ENCODE measurements at regions not wholly inside any gene's neighbourhood (a gene's known extent, or its start where the extent isn't known, plus 50 kb on each side); places are given as distances from the start of the nearest gene placed in this dataset.

DNA sequence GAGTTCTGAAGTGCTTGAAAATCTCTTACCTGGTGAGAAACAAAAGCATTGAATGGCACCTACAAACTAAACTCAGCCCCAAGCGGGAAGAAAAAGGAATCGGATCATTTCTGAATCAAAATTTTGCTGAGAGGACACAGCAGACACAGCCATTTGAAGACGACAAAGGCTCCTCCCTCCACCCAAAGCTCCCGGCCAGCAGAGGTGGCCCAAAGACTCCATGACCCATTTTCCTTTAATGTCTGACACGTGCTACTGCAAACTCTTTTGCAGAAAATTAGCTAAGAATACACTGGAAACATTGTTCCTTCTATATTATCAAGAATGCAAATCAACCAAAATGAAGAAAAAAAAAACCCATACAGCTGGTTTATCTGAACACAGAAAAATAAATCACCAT is 85.9 kb upstream of the FOXN3 start:
- TF ChIP-seq, protein P1, sequence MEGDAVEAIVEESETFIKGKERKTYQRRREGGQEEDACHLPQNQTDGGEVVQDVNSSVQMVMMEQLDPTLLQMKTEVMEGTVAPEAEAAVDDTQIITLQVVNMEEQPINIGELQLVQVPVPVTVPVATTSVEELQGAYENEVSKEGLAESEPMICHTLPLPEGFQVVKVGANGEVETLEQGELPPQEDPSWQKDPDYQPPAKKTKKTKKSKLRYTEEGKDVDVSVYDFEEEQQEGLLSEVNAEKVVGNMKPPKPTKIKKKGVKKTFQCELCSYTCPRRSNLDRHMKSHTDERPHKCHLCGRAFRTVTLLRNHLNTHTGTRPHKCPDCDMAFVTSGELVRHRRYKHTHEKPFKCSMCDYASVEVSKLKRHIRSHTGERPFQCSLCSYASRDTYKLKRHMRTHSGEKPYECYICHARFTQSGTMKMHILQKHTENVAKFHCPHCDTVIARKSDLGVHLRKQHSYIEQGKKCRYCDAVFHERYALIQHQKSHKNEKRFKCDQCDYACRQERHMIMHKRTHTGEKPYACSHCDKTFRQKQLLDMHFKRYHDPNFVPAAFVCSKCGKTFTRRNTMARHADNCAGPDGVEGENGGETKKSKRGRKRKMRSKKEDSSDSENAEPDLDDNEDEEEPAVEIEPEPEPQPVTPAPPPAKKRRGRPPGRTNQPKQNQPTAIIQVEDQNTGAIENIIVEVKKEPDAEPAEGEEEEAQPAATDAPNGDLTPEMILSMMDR (IDR thresholded peaks at IDR 0.05; ENCODE audit: low read depth, low read length), result no peak
- no peak overlapping the region for H3K4me3 ChIP-seq (replicated peaks in 1 of 2; ENCODE audit: low read depth in 2 of 2, low read length in 2 of 2)
- DNase-seq (ENCODE audit: low read depth in 2 of 2), result no peak

DNA sequence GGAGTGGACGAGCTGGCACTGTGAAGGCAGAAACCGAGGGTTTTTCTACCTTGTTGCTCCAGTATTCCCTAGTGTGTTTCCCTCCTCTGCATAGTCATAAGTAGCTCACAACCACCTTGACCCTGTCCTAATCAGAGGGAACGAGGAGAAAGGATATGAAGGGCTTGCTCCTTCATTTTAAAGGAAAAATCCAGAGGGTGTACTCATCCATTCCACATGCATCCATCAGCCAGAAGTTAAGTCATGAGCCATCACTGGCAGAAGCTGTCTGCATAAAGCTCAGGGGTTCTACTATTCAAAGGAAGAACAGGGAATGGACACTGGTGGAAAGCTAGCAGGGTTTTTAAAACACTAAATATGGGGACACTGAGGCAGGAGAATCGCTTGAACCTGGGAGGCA is 84.3 kb upstream of the FOXN3 start:
- TF ChIP-seq, protein P1 (IDR thresholded peaks at IDR 0.05; ENCODE audit: low read depth, low read length), result no peak
- no peak overlapping the region for H3K4me3 ChIP-seq (replicated peaks in 1 of 2; ENCODE audit: low read depth in 2 of 2, low read length in 2 of 2)
- DNase-seq (ENCODE audit: low read depth in 2 of 2), result no peak

DNA sequence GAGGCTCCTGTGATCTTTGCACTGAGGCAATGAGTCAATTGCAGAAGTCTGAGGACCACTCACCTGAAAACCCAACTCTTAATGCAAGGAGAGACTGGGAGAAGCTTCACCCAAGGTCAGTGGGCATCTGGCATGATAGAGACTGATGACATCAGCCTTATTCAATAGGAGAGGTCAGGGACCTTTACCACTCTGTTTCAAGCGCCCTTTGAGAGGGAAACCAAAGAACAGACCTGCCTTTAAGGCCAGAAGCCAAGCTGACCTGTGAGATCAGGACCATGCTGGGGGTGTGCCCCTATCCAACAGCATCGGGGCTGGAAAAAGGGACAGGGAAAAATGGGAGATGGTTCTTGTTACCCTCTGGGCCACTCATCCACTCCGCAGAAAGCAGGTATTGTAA is 83.3 kb upstream of the FOXN3 start:
- DNase-seq (ENCODE audit: low read depth in 2 of 2), result no peak
- no peak overlapping the region for H3K4me3 ChIP-seq (replicated peaks in 1 of 2; ENCODE audit: low read depth in 2 of 2, low read length in 2 of 2)
- TF ChIP-seq, protein P1 (IDR thresholded peaks at IDR 0.05; ENCODE audit: low read depth, low read length), result no peak

DNA sequence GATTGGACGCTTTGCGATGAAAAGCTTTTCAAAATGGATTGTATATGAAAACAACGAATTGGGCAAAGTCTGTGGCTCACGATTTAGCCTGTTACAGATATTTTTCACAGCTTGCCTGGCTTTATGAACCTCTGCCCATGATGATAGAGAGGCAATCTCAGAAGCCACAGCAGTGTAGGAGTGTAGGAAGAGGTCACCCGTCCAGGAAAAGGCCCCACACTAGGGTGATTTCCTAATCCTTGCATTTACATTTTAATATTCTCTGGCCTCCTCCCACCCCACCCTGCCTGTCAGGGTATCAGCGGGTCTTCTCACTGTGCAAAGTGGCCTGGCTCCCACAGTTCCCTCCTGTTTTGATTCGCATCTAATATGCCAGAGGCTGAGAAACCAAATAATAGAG is 81.8 kb upstream of the FOXN3 start:
- TF ChIP-seq, protein P1 (IDR thresholded peaks at IDR 0.05; ENCODE audit: low read depth, low read length), result no peak

DNA sequence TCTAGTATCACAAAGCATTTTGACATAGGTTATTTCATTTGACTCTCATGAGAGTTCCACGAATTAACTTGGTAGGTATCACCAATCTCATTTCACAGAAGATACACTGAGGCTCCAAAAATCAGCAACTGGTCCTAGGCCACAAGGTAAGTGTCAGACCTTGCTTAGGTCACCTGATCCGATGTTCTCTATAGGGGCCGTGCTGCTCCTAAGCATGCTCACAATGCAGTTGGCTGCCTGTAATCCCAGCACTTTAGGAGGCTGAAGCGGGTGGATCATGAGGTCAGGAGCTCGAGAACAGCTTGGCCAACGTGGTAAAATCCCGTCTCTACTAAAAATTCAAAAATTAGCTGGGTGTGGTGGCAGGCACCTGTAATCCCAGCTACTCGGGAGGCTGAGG is 78.7 kb upstream of the FOXN3 start:
- DNase-seq (ENCODE audit: low read depth in 2 of 2), result no peak
- H3K4me3 ChIP-seq (replicated peaks in 1 of 2; ENCODE audit: low read depth in 2 of 2, low read length in 2 of 2), result no peak overlapping the region
- TF ChIP-seq, protein P1 (IDR thresholded peaks at IDR 0.05; ENCODE audit: low read depth, low read length), result no peak

More for the DNA sequence above, 81.8 kb upstream of the FOXN3 start:
- H3K4me3 ChIP-seq (replicated peaks in 1 of 2; ENCODE audit: low read depth in 2 of 2, low read length in 2 of 2), result no peak overlapping the region
- no peak for DNase-seq (ENCODE audit: low read depth in 2 of 2)

DNA sequence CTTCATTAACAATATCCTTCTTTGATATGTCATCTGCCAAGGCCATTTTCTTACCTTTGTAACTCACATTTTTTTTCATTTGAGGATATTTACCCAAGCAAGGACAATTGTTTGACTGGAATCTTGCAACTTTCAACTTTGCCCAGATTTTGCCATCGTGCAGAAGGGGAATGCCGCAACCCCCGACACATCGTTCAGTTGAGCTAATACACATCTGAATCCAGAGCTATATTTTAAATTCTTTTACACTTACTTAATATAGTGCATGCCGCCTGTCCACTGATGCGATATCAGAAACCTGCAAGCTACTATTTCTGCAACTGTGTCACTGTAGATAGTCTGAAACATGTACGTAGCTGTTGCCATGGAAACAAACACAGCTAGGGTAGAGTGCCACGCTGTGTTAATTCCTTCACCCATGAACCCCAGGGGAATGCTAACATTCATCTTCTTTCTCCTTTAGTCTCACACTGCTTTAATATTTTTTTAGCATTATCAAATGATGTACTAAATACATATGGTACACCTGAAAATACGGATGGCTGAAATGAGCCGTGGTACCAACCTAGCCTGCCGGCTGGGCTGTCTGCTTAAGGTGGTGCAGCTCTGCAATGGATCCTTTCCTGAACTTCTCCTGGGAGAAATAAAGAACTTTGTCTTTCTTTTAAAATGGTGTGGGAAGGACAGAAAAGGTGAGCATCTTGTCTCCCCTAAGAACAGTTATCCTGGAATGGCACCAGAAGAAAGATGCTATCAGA is 77.0 kb upstream of the FOXN3 start:
- DNase-seq (ENCODE audit: low read depth in 2 of 2), result peak in 1 of 2 donors; percentile 26
- TF ChIP-seq, protein P1 (IDR thresholded peaks at IDR 0.05; ENCODE audit: low read depth, low read length), result no peak
- no peak overlapping the region for H3K4me3 ChIP-seq (replicated peaks in 1 of 2; ENCODE audit: low read depth in 2 of 2, low read length in 2 of 2)

DNA sequence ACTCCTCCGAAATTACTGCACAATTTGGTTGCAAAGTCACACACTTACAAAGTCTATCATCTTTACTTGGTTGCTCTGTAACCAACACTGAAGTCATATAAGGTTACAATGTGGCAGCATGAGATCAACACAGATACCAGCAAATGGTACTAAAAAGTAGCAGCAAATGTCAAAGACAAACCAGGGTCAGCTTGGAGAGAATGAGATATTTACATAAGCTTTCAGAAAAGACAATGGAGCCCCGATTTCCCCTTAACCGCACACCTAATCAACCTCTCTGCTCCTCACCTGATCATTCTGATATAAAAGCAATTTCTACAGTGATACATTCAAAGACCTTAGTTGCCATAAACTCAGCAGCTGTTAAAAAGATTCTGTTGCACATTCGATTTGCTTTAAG is 76.4 kb upstream of the FOXN3 start:
- TF ChIP-seq, protein P1 (IDR thresholded peaks at IDR 0.05; ENCODE audit: low read depth, low read length), result no peak
- no peak overlapping the region for H3K4me3 ChIP-seq (replicated peaks in 1 of 2; ENCODE audit: low read depth in 2 of 2, low read length in 2 of 2)
- DNase-seq (ENCODE audit: low read depth in 2 of 2), result no peak

Measured in cardiac fibroblast (primary cell).